ENCODE measurements at regions not wholly inside any gene's neighbourhood (a gene's known extent, or its start where the extent isn't known, plus 50 kb on each side); places are given as distances from the start of the nearest gene placed in this dataset.

GRCh38 chr4:20416800-20417199 lies 165.1 kb downstream of the SLIT2 start:
- TF ChIP-seq POLR2A (IDR thresholded peaks at IDR 0.05) (no peak), CTCF (IDR thresholded peaks at IDR 0.05) (no peak), EP300 (IDR thresholded peaks at IDR 0.05) (no peak), POLR2AphosphoS5 (IDR thresholded peaks at IDR 0.05) (no peak)

Data from suprapubic skin (tissue), 4 donors.